Daoy (cell line): ENCODE measurements at regions not wholly inside any gene's neighbourhood (a gene's known extent, or its start where the extent isn't known, plus 50 kb on each side); places are given as distances from the start of the nearest gene placed in this dataset.

Experiments
- DNase-seq: peaks from one replicate; pipeline ENCODE4 v3.0.0-alpha.2; 2015; ENCODE audit warnings: low read depth

DNA sequence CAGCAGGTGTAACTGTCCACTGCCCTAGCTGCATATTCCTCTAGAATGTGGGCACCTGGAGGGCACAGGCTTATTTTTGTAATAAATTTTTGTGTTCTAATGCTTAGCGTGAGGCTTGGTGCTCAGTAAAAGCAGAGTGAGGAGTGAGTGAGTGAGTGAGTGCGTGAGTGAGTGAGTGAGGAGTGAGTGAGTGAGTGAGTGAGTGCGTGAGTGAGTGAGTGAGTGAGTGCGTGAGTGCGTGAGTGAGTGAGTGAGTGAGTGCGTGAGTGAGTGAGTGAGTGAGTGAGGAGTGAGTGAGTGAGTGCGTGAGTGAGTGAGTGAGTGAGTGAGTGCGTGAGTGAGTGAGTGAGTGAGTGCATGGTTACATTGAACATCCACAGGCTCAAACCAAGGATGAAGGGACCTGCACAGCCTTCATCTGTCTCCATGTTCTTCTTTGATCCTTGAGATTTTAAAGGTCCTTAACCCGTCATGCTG, 371.5 kb downstream of the MED10 start:
- no peak for DNase-seq

DNA sequence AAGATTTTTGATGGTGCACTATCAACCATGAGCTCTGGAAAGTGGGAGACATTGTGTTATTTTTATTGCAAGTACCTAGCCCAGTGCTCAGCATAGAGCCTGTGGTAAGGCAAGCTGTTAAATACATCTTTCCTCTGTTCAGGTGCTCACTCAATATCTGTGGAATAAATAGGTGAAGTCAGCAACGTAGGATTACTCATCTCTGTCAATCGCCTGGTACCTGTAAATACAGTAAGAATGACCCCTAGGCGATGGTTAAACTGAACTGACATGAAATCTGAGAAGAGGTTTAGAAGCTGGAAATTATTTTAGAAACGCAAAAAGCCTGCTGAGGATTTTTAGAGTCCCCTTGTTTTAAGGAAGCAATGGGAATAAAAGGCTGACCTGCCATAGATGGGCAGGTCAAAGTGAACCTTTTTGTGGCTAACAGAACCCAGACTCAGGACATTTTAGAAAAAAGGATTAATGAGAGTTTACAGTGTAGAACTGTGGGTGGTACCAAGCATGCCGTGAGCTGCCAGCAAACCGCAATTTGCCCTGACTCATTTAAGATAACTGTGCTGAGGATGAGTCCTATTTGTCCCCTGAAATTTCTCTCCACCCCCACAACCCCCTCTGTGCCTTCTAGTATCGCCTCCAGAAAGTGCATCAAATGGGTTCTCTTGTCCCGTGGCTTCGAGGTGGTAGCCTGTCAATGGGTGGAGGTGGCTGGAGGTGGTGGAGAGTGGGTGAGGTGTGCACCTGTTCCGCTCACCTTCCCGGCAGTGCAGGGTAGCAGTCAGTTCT, 375.1 kb downstream of the MED10 start:
- DNase-seq = peak; percentile 79

DNA sequence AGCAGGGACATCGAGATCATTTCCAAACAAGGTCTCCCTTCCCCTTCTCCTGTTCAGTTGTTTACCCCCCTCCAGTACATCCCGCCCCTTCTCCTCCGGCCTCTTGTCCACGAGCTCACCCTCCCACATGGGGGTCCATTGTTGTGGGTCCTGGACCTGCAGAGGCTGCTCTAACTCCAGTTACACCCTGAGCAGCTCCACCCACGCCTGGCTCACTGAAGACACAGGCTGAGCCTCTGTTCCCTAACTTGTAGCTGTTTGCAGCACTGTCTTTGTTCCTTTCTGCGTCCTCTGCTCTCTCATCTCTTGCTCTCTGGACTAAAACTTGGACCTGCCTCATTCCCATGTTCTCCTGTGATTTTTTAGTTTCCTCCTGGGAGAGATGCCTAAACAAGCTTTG, 377.5 kb downstream of the MED10 start:
- no peak for DNase-seq

DNA sequence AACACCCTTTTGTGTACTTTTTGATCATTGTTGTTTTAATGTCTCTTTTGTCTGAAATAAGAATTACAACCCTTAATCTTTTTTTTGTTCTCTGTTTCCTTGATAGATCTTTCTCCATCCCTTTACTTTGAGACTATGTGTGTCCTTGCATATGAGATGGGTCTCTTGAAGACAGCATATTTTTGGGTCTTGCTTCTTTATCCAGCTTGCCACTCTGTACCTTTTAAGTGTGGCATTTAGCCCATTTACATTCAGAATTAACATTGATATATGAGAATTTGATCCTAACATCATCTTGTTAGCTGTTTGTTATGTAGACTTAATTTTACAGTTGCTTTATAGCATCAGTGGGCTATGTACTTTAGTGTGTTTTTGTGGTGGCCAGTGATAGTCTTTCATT, 382.5 kb downstream of the MED10 start:
- DNase-seq = no peak

DNA sequence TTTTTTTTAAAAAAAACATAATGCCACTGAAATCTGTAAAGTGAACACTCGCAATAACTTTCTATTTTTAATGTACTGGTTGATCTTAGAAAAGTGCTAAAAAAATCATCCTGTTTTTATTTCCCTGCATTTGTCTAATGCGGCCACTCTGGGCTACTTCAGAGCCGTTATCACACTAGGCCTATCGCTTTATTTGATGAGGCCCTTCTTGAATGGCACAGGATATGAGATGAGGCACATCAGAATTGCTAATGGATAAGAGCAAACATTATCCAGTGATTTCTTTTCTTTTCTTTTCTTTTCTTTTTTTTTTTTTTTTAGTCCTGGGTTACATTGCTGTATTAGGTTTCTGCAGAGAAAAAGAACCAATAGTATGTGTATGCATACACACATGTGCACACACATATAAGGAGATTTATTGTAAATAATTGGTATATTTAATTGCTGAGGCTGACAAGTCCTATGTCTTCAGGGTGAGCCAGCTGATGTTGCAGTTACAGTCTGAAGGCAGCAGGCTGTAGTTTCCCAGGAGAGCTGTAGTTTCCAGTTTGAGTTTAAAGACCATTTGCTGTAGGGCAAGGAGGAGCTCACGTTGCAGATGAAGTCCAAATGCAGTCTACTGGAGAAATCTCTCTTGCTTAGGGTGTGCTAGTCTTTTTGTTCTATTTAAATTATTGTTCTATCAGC, 391.7 kb downstream of the MED10 start:
- DNase-seq = no peak

DNA sequence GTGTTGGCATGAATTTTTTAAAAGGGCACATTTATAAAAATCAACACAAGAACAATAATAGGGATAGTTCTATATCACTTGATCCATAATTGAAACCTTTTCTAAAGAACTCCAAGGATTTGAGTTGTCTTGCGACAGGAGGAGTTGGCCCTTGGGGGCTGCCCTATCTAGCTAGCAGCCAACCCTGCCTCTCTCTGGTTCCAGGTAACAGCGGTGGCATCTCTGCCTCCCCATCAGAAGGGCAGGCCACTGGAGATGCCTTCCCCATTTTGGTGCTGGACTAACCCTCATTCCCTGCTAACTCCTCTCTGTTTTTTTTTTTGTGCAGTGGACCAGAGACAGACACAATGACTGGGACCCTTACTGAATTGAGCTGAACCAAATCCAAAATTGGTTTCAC, 393.0 kb downstream of the MED10 start:
- no peak for DNase-seq

DNA sequence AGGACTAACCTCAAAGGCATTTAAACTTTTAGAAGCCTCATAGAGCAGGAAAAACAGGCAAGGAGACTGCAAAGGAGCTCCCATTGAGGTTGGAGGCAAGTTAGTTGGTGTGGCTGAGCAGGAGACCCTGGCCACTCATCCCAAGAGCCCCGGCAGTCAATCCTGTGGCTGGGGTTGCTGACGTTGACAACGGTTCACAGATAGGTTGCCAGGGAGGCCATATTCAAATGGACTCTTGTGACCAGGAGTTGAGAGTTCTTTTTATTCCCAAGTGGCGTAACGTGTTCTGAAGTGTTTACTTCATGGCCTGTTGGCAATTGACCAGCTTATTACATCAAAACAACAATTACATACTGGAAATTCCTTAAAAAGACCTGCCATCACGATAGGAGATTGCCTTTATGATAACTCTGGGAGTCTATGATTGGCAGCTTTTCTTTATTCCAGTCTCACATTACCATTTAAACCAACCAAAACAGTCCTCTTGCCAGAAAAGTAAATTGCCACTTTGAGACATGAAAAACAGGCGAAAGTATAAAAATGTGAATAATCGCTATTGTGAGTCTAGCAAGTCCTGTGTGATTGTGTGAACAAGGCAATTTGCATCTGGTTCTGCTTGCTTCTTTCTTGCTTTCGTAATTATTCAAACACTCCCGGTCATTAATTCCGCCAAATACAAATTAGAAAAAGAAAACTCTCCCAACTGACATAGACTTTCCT, 394.9 kb downstream of the MED10 start:
- DNase-seq = no peak

DNA sequence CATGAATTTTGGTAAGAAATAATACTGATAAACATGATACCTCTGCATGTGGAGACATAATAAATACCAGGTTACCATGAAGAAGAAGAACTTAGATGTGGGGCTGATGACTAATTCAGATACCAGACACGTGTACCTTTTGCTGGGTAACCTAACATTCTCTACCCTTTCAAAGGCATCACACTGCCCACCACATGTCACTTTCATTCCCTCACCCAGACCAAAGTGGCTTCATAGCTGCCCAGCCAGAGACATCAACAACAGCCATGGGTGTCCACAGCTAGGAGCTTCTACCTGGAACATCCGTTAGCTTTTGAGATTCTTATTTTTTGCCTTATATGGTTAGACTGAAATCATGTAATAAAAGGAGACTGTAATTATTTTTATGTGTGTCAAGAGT, 396.8 kb downstream of the MED10 start:
- DNase-seq = no peak

DNA sequence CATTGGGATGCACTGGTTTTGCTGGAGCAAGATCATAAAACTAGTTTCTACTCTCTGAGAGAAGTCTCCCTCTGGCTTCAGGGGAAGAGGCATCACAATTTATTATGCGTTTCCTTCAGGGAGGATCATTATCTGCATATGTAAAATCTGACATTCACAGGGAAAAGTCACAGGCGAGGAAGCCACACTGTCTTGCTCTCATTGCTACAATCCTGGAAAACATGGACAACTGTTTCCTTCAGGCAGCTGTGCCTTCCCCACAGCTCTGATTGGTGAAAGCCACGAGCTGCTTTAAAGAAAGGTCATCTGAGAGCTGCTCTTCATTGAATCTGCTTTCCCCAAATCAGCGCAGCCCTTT, 397.8 kb downstream of the MED10 start:
- DNase-seq = no peak

DNA sequence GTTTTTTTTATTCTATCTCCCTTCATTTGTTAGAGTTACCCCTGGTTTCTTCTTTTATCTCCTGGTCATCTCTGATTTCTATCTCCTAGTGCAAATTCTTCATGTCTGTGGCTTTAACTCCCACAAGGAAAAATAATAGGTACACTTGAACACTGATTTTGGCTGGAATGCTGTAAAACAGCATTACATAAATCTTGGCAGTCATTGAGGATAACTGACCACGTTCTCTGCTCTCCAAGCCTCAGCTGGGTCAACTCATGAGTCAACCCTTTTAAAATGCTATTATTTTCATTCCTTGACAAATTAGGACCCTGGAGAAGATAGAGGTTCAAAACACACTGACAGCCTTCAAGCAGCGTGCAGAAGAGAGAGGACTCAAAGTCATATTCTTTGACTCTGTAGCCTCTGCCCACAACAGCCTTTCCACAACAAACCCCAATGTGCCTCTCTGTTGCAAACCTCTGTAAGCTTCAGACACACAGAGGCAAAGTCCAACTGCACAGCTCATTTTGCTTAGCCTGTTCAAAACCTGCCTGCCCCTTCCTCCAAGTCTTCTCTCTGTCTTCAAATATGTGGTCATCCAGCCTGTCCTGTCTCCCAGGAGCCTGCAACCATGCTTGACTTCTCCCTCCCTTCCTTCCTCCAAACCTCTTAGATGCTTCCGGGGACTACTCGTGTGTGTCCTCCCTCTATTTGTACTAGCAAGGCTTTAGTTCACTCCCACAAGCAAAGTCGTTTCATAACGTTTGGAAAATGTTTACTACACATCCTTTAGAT, 398.4 kb downstream of the MED10 start:
- DNase-seq = peak; percentile 19

DNA sequence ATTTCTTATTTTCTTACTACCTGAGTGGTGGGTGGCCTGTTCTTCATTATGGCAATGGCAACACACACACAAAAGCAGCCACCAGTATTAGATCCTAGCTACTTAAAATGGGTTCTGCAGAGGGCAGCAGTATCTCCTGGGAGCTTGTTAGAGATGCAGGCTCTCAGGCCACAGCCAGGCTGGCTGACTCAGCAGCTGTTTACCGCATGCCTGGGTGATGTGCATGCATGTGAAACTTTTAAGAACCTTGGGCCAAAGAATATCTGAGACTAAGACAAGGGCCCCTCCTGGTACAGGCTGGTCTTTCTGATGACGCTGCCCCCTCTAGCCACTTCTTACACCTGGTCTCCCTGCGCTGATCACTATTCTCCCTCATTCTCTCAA, 399.0 kb downstream of the MED10 start:
- peak; percentile 80 for DNase-seq

DNA sequence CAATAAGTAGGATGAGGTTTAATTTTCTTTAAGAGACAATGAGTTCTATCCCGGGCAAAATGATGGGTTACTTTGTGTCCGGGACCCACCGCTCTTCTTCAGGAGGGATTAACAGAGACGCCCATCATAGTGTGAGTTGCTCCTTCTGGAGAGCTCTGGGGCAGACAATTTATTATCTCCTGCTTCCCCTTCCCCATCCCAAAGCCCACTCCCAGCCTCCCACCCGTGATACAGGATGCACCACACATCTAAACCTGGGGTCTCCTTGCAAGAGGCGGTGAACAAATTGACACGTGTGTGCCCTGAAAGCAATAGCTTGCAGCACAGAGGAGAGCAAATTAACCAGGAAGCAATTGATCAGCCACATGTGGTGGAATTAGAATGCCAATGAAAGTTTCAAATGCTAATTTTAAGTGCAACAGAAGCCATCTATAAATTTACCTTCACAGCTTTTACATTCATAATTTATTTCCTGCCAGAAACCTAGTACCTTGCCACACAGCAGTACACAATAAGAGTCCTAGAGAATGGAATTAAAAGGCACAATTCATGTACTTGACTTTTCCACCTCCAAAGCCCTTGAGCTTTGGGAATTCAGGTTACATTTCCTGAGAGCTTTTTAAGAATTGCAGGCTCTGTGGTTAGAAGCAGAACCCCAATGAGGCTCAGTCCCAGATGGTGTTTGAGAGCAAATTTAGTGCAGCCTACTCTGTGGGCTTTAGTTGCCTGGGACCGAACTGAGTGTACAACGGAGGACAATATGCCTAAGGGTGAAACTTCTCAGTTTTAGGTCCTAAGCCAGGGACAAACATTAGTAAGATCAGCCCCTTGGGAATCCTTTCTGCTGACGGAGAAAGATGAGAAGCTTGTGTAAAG, 399.6 kb downstream of the MED10 start:
- no peak for DNase-seq

DNA sequence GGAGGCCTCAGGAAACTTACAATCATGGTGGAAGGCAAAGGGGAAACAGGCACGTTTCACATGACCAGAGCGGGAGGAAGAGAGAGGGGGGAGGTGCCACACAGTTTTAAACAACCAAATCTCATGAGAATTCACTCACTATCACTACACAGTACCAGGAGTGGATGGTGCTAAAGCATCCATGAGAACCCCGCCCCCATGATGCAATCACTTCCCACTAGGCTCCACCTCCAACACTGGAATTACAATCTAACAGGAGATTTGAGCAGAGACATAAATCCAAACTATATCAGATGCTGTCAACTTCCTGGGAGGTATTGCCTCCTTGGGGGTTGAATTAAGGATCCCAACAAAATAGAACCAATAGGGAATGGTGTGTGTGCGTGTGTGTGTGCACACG, 407.1 kb downstream of the MED10 start:
- DNase-seq = no peak

DNA sequence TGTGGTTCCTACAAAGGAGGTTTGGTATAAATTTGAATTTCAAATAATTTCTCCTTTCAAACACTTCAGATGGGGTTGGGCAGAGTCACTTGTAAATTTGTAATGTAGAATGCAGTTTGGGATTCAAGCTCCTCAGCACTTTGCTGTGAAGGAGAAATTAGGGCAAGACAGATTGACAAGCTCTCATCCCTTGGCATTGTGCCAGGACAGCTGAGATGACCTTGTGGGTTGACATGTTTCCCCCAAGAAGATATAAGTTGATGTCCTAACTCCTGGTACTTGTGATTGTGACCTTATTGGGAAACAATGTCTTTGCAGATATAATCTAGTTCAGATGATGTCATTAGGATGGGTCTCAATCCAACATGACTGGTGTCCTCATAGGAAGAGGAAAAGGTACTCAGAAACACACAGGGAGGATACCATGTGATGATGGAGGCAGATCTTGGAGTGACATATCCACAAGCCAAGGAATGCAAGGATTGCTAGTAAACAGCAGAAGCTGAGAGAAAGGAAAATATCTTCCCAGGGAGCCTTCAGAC, 408.3 kb downstream of the MED10 start:
- no peak for DNase-seq

DNA sequence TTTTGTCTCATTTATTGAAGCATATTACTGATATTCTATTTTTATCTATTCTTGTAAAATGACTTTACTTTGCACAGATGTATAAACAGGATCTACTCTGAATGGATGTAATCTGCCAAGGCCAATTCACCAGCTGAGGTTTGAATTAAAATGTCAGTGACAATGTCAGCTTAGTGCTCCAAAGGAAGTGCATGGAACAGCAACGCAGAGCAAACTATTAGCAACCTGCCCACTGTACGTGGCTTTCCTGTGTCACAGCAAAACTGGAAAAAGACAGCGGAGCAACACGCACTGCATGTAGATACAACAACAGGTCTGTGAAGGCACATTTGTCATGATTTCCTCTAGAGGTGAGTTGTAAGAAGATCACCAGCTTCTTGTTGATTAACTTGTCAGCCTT, 409.4 kb downstream of the MED10 start:
- no peak for DNase-seq

DNA sequence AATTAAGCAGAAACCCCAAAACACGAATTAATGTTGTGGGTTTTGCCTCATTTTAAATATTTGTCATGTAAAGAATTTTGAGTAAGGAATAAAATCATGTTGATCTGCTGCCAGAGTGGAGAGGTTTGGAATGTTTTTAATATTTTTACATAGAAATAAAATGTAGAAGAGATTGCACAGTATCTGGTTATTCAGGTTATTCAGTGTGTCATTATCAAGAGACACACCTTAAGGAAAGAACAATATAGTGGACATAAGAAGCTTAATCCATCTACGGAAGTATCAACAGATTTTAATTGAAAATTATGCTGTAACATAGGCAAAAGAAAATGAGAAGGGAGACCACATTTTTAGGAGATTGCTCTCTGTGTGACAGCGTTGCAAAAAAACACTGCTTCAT, 410.4 kb downstream of the MED10 start:
- DNase-seq = no peak

DNA sequence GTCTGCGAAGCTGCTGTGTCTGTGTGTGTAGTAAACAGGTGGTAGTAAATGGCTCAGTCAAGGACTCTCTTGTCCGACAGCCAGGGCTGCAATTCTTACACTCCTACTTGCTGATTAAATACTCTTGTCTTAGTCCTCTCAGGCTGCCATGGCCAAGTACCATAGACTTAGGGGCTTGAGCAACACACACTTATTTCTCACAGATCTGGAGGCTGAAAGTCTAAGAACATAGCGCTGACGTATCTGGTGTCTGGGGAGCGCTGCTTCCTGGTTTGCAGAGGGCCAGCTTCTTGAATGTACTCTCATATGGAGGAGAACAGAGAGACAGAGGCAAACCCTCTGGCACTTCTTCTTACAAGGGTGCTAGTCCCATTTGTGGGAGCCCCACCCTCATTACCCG, 411.0 kb downstream of the MED10 start:
- DNase-seq = no peak

DNA sequence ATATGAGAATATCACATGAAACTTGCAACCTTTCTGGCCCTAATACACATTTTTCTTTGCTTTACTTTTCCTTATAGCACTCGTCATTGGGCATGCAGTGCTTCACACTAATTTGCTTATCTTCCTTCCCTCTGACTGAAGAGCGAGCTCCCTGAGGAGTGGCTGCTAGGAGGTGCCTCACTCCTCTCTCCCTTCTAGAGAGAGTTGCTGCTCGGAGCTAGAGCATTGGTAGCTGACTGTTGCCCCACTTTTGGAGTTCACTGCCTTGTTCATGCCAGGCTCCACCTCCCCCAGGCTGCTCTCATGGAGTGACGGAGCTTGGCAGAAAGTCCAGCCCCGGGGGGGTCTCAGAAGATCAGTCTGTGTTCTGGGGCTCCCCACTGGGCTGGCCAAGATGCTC, 413.2 kb downstream of the MED10 start:
- no peak for DNase-seq

DNA sequence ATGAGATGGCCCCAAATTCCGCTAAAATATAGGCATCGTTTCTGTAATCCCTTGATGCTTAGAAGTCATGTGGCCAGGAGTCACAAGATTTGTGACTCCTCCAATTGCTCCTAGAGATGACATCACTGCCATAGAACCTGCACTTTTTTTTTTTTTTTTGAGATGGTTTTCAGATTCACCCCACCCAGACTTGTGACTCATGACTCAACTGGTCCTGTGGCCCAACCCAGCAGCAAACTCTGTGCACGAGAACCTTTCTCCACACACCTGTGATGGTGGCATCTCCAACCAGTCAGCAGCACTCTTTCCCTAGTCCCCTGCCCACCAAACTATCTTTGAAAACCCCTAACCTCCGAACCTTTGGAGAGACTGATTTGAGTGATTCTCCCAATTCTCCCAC, 414.0 kb downstream of the MED10 start:
- DNase-seq = no peak

DNA sequence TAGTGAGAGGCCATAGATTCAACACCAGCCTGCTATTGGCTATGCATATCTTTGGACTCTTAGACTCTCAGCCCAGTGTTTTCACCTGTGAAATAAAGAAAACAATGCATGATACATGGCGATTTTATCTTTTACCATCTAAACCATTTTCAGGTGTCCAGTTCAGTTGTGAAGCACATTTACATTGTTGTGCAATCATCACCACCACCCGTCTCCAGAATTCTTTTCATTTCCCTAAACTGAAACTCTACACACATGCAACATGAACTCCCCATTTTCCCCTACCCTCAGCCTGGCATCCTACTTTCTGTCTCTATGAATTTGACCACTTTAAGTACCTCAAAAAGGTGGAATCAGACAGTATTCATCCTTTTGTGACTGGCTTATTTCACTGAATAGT, 420.6 kb downstream of the MED10 start:
- no peak for DNase-seq

DNA sequence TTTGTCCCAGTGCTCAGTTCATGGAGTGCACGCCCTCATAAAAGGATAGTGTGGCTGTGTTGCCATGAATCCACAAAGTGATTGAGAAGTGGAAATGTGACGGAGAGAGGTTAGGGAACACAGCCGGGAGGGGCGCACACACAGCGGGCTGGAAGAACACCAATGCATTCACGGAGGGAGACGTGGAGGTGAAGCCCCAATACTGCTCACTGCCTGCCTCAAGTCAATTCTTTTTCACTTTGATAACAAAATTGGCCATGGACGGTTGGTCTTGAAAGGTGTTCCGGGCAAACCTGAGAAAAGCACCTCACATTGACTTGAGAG, 424.1 kb downstream of the MED10 start:
- no peak for DNase-seq
